22Rv1 (cell line): ENCODE measurements at regions not wholly inside any gene's neighbourhood (a gene's known extent, or its start where the extent isn't known, plus 50 kb on each side); places are given as distances from the start of the nearest gene placed in this dataset.

Experiments used
- ZFX ChIP-seq: fragments of 450-650 bp; IDR thresholded peaks from 2 replicates; pipeline ENCODE4 v1.6.1; 2017; ENCODE audit warnings: antibody characterized with exemption, borderline replicate concordance
- TF ChIP-seq, protein P1 (sequence below): fragments of 450-650 bp; IDR thresholded peaks from 2 replicates; pipeline ENCODE4 v1.5.1; 2017; ENCODE audit warnings: mild to moderate bottlenecking

DNA sequence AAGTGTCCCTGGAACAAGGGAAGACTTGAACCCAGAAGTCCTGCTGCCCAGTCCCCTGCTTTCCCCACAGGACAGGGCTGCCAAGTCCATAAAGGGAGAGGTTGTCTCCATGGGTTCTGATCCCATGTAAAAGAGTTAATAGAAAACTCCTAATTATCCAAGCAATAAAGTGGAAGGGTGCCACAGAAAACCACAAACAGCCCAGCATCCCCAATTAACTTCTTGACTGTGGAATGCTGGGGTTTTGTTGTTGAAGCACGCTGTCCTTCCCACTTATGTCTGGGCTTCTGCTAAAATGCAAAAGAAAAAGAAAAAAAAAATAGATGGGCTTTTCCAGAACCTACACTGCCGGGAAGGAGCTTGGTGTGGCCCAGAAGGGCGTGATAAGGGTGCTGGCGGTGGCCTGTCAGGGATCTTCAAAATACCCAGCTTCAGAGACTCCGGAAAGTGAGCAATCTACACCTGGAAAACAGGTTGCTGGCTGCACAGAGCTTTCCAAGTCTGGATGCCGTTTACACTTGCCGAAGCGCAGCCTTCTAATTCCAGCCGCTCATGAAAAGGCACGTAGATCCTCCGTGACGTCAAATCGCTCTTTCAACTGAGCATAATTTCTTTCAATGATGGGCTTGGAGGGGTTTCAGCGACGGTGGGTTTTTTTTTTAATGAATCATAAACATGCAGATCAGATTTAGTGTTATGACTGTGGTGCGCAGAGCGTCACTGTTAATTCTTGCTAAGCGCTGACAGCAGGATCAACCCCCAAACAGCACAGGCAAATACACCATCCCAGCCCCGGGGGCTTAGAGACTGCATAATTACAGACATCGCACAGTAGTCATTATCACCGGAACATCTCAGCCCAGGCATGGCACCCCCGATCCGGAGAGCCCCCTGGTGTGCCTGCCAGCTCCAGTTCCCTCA is 197.6 kb downstream of the BCOR start:
- TF ChIP-seq, protein P1, sequence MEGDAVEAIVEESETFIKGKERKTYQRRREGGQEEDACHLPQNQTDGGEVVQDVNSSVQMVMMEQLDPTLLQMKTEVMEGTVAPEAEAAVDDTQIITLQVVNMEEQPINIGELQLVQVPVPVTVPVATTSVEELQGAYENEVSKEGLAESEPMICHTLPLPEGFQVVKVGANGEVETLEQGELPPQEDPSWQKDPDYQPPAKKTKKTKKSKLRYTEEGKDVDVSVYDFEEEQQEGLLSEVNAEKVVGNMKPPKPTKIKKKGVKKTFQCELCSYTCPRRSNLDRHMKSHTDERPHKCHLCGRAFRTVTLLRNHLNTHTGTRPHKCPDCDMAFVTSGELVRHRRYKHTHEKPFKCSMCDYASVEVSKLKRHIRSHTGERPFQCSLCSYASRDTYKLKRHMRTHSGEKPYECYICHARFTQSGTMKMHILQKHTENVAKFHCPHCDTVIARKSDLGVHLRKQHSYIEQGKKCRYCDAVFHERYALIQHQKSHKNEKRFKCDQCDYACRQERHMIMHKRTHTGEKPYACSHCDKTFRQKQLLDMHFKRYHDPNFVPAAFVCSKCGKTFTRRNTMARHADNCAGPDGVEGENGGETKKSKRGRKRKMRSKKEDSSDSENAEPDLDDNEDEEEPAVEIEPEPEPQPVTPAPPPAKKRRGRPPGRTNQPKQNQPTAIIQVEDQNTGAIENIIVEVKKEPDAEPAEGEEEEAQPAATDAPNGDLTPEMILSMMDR, result no peak
- TF ChIP-seq ZFX, result no peak
